PC-9 (cell line): ENCODE measurements at regions not wholly inside any gene's neighbourhood (a gene's known extent, or its start where the extent isn't known, plus 50 kb on each side); places are given as distances from the start of the nearest gene placed in this dataset.

Experiments used
- BruUV-seq: library from RNA; stranded (reverse); fragments of 400-500 nt; replicated peaks from 2 replicates; lab custom pipeline; 2021; lab: Mats Ljungman, UMichigan
- CTCF ChIA-PET: fragments of 300-600 bp; sonication (Branson Sonifier 250); formaldehyde crosslinking; loops from one replicate; lab custom pipeline; 2022; ENCODE audit warnings: antibody characterized with exemption; lab: Charles Lee
- POLR2A ChIA-PET: fragments of 300-600 bp; sonication (Branson Sonifier 250); formaldehyde crosslinking; loops from one replicate; lab custom pipeline; 2022; ENCODE audit warnings: antibody characterized with exemption; ENCODE audit not compliant: unreplicated experiment; lab: Charles Lee
- DNase-seq, 2 experiments: peaks; one replicate each; pipeline versions ENCODE4 v3.0.0 to v3.0.0-alpha.2; 2015 to 2022; ENCODE audit warnings: mixed read lengths in 1 of 2
- H2AFZ ChIP-seq: fragments of 200-600 bp; sonication (generic); 2 replicates; pipeline ENCODE4 v1.8.1; 2017; ENCODE audit warnings: antibody characterized with exemption
- H3F3A ChIP-seq: fragments of 200-600 bp; sonication (generic); 2 replicates; pipeline ENCODE4 v1.8.1; 2017; ENCODE audit warnings: antibody characterized with exemption, mild to moderate bottlenecking, low read depth; ENCODE audit not compliant: insufficient read depth
- H3K27ac ChIP-seq: fragments of 200-600 bp; sonication (generic); 2 replicates; pipeline ENCODE4 v1.6.1; 2016; ENCODE audit warnings: mixed run types
- H3K27me3 ChIP-seq: fragments of 200-600 bp; sonication (generic); 2 replicates; pipeline ENCODE4 v1.6.1; 2016; ENCODE audit warnings: low read depth, mixed run types; ENCODE audit not compliant: insufficient read depth
- H3K36me3 ChIP-seq: fragments of 200-600 bp; sonication (generic); 2 replicates; pipeline ENCODE4 v1.6.1; 2016; ENCODE audit warnings: low read depth, mixed run types
- H3K4me1 ChIP-seq: fragments of 200-600 bp; sonication (generic); replicated peaks from 2 replicates; pipeline ENCODE4 v1.6.1; 2016; ENCODE audit warnings: mixed run types; ENCODE audit not compliant: insufficient read depth
- H3K4me2 ChIP-seq: fragments of 200-600 bp; sonication (generic); 2 replicates; pipeline ENCODE4 v1.6.1; 2017; ENCODE audit warnings: mixed run types
- H3K4me3 ChIP-seq: fragments of 200-600 bp; sonication (generic); 2 replicates; pipeline ENCODE4 v1.6.1; 2016; ENCODE audit warnings: mixed run types
- H3K79me2 ChIP-seq: fragments of 200-600 bp; sonication (generic); 2 replicates; pipeline ENCODE4 v1.6.1; 2017; ENCODE audit warnings: low read depth, mixed run types
- H3K9me2 ChIP-seq: fragments of 200-600 bp; sonication (generic); 2 replicates; pipeline ENCODE4 v1.8.1; 2017; ENCODE audit warnings: mild to moderate bottlenecking; ENCODE audit not compliant: insufficient read depth
- H3K9me3 ChIP-seq: fragments of 200-600 bp; sonication (generic); 2 replicates; pipeline ENCODE4 v1.8.1; 2016; ENCODE audit warnings: low read depth; ENCODE audit not compliant: insufficient read depth
- H4K20me1 ChIP-seq: fragments of 200-600 bp; sonication (generic); 2 replicates; pipeline ENCODE4 v1.8.1; 2017; ENCODE audit not compliant: insufficient read depth
- CTCF ChIP-seq: fragments of 200-600 bp; sonication (generic); conservative IDR thresholded peaks from 2 replicates; pipeline ENCODE4 v1.6.1; 2017; ENCODE audit warnings: mixed run types, antibody characterized with exemption, mild to moderate bottlenecking, moderate library complexity
- EZH2 ChIP-seq: fragments of 200-600 bp; sonication (generic); IDR thresholded peaks from 2 replicates; pipeline ENCODE4 v1.8.0; 2017; ENCODE audit warnings: antibody characterized with exemption, low read depth
- intact Hi-C: fragments of 100-400 bp; cut with micrococcal nuclease; formaldehyde crosslinking; loops from one replicate; pipeline ENCODE4 v1.10.0; 2022; ENCODE audit not compliant: unreplicated experiment

- Histone ChIP-seq H2AFZ (no peak overlapping the region), H3F3A (no peaks in the 10 kb centered on the region), H3K4me1 (no peaks in the 10 kb centered on the region), H3K4me3 (no peak overlapping the region), H3K4me2 (no peak overlapping the region), H3K9me3 (no peaks in the 10 kb centered on the region), H3K27me3 (no peaks in the 10 kb centered on the region), H3K9me2 (no peaks in the 10 kb centered on the region), H3K36me3 (no peaks in the 10 kb centered on the region), H3K79me2 (no peaks in the 10 kb centered on the region), H4K20me1 (no peaks in the 10 kb centered on the region), H3K27ac (no peak overlapping the region)
- no peak for DNase-seq
- ChIA-PET CTCF (no interaction called here), POLR2A (no interaction called here)
- TF ChIP-seq CTCF, result no peak
- no peak for TF ChIP-seq EZH2
- intact Hi-C loops, result no loop called here
- BruUV-seq, result no TSS peak
Observed at GRCh38 chr9:26655166-26655565, 237.4 kb downstream of the CAAP1 start.

- Histone ChIP-seq H3K27me3 (no peaks in the 10 kb centered on the region), H3K27ac (no peak overlapping the region), H3F3A (no peaks in the 10 kb centered on the region), H3K9me3 (no peaks in the 10 kb centered on the region), H3K4me3 (no peak overlapping the region), H3K4me1 (no peaks in the 10 kb centered on the region), H4K20me1 (no peaks in the 10 kb centered on the region), H3K36me3 (no peaks in the 10 kb centered on the region), H2AFZ (no peak overlapping the region), H3K79me2 (no peaks in the 10 kb centered on the region), H3K9me2 (no peaks in the 10 kb centered on the region), H3K4me2 (no peak overlapping the region)
- no peak for TF ChIP-seq CTCF
- TF ChIP-seq EZH2, result no peak
- DNase-seq, result no peak
- intact Hi-C loops, result no loop called here
- BruUV-seq, result no TSS peak
- POLR2A ChIA-PET, result interaction anchor here (0.6 kb wide), 1 partner anchor 1880 kb away, joined by 3 read pairs; no protein-coding TSS in a partner anchor
- CTCF ChIA-PET, result no interaction called here
Observed at GRCh38 chr9:26650325-26650724, 242.3 kb downstream of the CAAP1 start.

- H3K27me3 ChIP-seq, result no peaks in the 10 kb centered on the region
- POLR2A ChIA-PET, result no interaction called here
- no peak overlapping the region for H3K4me2 ChIP-seq
- H3F3A ChIP-seq, result no peaks in the 10 kb centered on the region
- no peaks in the 10 kb centered on the region for H3K9me2 ChIP-seq
- H3K27ac ChIP-seq, result no peak overlapping the region
- intact Hi-C loops, result no loop called here
- H3K9me3 ChIP-seq, result no peaks in the 10 kb centered on the region
- H4K20me1 ChIP-seq, result no peaks in the 10 kb centered on the region
- no peak overlapping the region for H3K4me3 ChIP-seq
- no peaks in the 10 kb centered on the region for H3K36me3 ChIP-seq
- no TSS peak for BruUV-seq
- no peaks in the 10 kb centered on the region for H3K4me1 ChIP-seq
- H3K79me2 ChIP-seq, result no peaks in the 10 kb centered on the region
- no peak overlapping the region for H2AFZ ChIP-seq
- TF ChIP-seq EZH2, result no peak
- CTCF ChIA-PET, result no interaction called here
- DNase-seq, result no peak
Observed at GRCh38 chr9:26643826-26644225, 248.8 kb downstream of the CAAP1 start.

- Histone ChIP-seq H3F3A (no peaks in the 10 kb centered on the region), H4K20me1 (no peaks in the 10 kb centered on the region), H3K4me1 (no peaks in the 10 kb centered on the region), H3K36me3 (no peaks in the 10 kb centered on the region), H3K4me3 (no peak overlapping the region), H3K4me2 (no peak overlapping the region), H3K79me2 (no peaks in the 10 kb centered on the region), H3K27me3 (no peaks in the 10 kb centered on the region), H3K9me3 (no peaks in the 10 kb centered on the region), H2AFZ (no peak overlapping the region), H3K27ac (no peak overlapping the region), H3K9me2 (no peaks in the 10 kb centered on the region)
- BruUV-seq, result no TSS peak
- POLR2A ChIA-PET, result no interaction called here
- CTCF ChIA-PET, result no interaction called here
- no peak for DNase-seq
- TF ChIP-seq CTCF (no peak), EZH2 (no peak)
- intact Hi-C loops, result no loop called here
Observed at GRCh38 chr9:26639761-26640160, 252.8 kb downstream of the CAAP1 start.
